Islet precursor cell (in vitro differentiated cells): ENCODE measurements at regions not wholly inside any gene's neighbourhood (a gene's known extent, or its start where the extent isn't known, plus 50 kb on each side); places are given as distances from the start of the nearest gene placed in this dataset.
"Not testable (repeated sequence)": the region's sequence is repeated elsewhere in the genome, so short reads cannot be mapped to it uniquely, and the experiment has no call there.

Experiments
- DNase-seq: peaks from one replicate; pipeline ENCODE4 v3.0.0-alpha.2; 2018

GRCh38 chr10:28127881-28128280, 129.0 kb upstream of the ODAD2 start:
- no peak for DNase-seq

- no peak for DNase-seq
Observed at GRCh38 chr10:28125701-28126100, 126.8 kb upstream of the ODAD2 start.

- DNase-seq, result no peak
Observed at GRCh38 chr10:28120795-28121194, 121.9 kb upstream of the ODAD2 start.

GRCh38 chr10:28120043-28120749, 121.3 kb upstream of the ODAD2 start:
- no peak for DNase-seq

GRCh38 chr10:28118985-28119628, 120.2 kb upstream of the ODAD2 start:
- DNase-seq, result no peak

- DNase-seq, result no peak
Observed at GRCh38 chr10:28113202-28113601, 114.3 kb upstream of the ODAD2 start.

GRCh38 chr10:28111712-28112111, 112.8 kb upstream of the ODAD2 start:
- DNase-seq, result no peak

GRCh38 chr10:28105561-28105960, 106.7 kb upstream of the ODAD2 start:
- DNase-seq, result no peak

GRCh38 chr10:28097633-28098032, 98.8 kb upstream of the ODAD2 start:
- DNase-seq, result no peak

- no peak for DNase-seq
Observed at GRCh38 chr10:28095791-28096378, 97.0 kb upstream of the ODAD2 start.

GRCh38 chr10:28094121-28094520, 95.2 kb upstream of the ODAD2 start:
- DNase-seq, result no peak

GRCh38 chr10:28091913-28092312, 93.0 kb upstream of the ODAD2 start:
- no peak for DNase-seq

GRCh38 chr10:28090506-28090905, 91.6 kb upstream of the ODAD2 start:
- DNase-seq, result no peak

- no peak for DNase-seq
Observed at GRCh38 chr10:28089467-28089866, 90.6 kb upstream of the ODAD2 start.

- no peak for DNase-seq
Observed at GRCh38 chr10:28087661-28088351, 88.9 kb upstream of the ODAD2 start.

GRCh38 chr10:28085760-28086159, 86.9 kb upstream of the ODAD2 start:
- not testable (repeated sequence) for DNase-seq

GRCh38 chr10:28082885-28083284, 84.0 kb upstream of the ODAD2 start:
- DNase-seq, result no peak

- DNase-seq, result no peak
Observed at GRCh38 chr10:28082316-28082715, 83.4 kb upstream of the ODAD2 start.

- DNase-seq, result peak; percentile 69
Observed at GRCh38 chr10:28077889-28078288, 79.0 kb upstream of the ODAD2 start.

- DNase-seq, result no peak
Observed at GRCh38 chr10:28075424-28075823, 76.5 kb upstream of the ODAD2 start.

- DNase-seq, result no peak
Observed at GRCh38 chr10:28072573-28072972, 73.7 kb upstream of the ODAD2 start.

- DNase-seq, result no peak
Observed at GRCh38 chr10:28060031-28060607, 61.2 kb upstream of the ODAD2 start.

- DNase-seq, result no peak
Observed at GRCh38 chr10:28058746-28059145, 59.9 kb upstream of the ODAD2 start.
